ENCODE measurements at regions not wholly inside any gene's neighbourhood (a gene's known extent, or its start where the extent isn't known, plus 50 kb on each side); places are given as distances from the start of the nearest gene placed in this dataset.

DNA sequence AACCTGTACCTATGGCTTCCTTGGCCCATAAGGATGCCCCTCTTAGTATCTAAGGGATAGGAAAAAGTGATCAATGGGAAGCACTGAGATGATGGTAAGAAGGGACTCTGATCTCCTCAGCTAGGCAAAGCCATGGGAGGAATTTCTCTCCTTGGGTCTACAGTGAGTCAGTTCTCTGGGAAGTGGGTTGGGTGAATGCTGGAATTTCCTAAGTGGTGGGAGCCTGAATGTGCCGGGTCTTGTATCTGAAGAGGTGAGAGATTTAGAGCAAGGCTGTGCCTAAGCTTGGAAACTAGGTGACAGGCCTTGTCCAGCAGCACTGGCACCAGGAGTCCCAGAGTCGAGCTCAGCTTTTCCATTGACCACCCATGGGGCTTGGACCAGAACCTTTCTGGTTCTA lies 96.3 kb upstream of the SLC2A1 start:
- TF ChIP-seq, protein P1, sequence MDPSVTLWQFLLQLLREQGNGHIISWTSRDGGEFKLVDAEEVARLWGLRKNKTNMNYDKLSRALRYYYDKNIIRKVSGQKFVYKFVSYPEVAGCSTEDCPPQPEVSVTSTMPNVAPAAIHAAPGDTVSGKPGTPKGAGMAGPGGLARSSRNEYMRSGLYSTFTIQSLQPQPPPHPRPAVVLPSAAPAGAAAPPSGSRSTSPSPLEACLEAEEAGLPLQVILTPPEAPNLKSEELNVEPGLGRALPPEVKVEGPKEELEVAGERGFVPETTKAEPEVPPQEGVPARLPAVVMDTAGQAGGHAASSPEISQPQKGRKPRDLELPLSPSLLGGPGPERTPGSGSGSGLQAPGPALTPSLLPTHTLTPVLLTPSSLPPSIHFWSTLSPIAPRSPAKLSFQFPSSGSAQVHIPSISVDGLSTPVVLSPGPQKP (IDR thresholded peaks at IDR 0.05; ENCODE audit: low read depth, low read length): no peak
- TF ChIP-seq, protein P2, sequence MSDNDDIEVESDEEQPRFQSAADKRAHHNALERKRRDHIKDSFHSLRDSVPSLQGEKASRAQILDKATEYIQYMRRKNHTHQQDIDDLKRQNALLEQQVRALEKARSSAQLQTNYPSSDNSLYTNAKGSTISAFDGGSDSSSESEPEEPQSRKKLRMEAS (IDR thresholded peaks at IDR 0.05): no peak
- TF ChIP-seq, protein P3, sequence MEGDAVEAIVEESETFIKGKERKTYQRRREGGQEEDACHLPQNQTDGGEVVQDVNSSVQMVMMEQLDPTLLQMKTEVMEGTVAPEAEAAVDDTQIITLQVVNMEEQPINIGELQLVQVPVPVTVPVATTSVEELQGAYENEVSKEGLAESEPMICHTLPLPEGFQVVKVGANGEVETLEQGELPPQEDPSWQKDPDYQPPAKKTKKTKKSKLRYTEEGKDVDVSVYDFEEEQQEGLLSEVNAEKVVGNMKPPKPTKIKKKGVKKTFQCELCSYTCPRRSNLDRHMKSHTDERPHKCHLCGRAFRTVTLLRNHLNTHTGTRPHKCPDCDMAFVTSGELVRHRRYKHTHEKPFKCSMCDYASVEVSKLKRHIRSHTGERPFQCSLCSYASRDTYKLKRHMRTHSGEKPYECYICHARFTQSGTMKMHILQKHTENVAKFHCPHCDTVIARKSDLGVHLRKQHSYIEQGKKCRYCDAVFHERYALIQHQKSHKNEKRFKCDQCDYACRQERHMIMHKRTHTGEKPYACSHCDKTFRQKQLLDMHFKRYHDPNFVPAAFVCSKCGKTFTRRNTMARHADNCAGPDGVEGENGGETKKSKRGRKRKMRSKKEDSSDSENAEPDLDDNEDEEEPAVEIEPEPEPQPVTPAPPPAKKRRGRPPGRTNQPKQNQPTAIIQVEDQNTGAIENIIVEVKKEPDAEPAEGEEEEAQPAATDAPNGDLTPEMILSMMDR (IDR thresholded peaks at IDR 0.05): no peak
- TF ChIP-seq POLR2A (IDR thresholded peaks at IDR 0.05; ENCODE audit: low read length) (no peak), KDM5A (IDR thresholded peaks at IDR 0.05) (no peak), MAZ (IDR thresholded peaks at IDR 0.05; ENCODE audit: borderline replicate concordance, low read depth, low read length) (no peak)
